ENCODE measurements at regions not wholly inside any gene's neighbourhood (a gene's known extent, or its start where the extent isn't known, plus 50 kb on each side); places are given as distances from the start of the nearest gene placed in this dataset.
"Not testable (repeated sequence)": the region's sequence is repeated elsewhere in the genome, so short reads cannot be mapped to it uniquely, and the experiment has no call there.

- DNase-seq: no peak
Measured at GRCh38 chr10:2049560-2049959, 312.2 kb upstream of the ADARB2 start.

- DNase-seq: no peak
Measured at GRCh38 chr10:2048337-2048973, 311.1 kb upstream of the ADARB2 start.

- no peak for DNase-seq
Measured at GRCh38 chr10:2047679-2048078, 310.4 kb upstream of the ADARB2 start.

GRCh38 chr10:2043379-2043778 lies 306.1 kb upstream of the ADARB2 start:
- DNase-seq: no peak

- DNase-seq: no peak
Measured at GRCh38 chr10:2038036-2038435, 300.7 kb upstream of the ADARB2 start.

- no peak for DNase-seq
Measured at GRCh38 chr10:2037246-2037645, 299.9 kb upstream of the ADARB2 start.

GRCh38 chr10:2036209-2036608 lies 298.9 kb upstream of the ADARB2 start:
- no peak for DNase-seq

- no peak for DNase-seq
Measured at GRCh38 chr10:2030046-2030445, 292.7 kb upstream of the ADARB2 start.

- DNase-seq: no peak
Measured at GRCh38 chr10:2026936-2027335, 289.6 kb upstream of the ADARB2 start.

- DNase-seq: not testable (repeated sequence)
Measured at GRCh38 chr10:2024750-2025149, 287.4 kb upstream of the ADARB2 start.

- DNase-seq: no peak
Measured at GRCh38 chr10:2023687-2024086, 286.4 kb upstream of the ADARB2 start.

- no peak for DNase-seq
Measured at GRCh38 chr10:2022401-2022800, 285.1 kb upstream of the ADARB2 start.

GRCh38 chr10:2020836-2021235 lies 283.5 kb upstream of the ADARB2 start:
- DNase-seq: no peak

GRCh38 chr10:2019803-2020202 lies 282.5 kb upstream of the ADARB2 start:
- DNase-seq: no peak

GRCh38 chr10:2019281-2019680 lies 282.0 kb upstream of the ADARB2 start:
- DNase-seq: no peak

- no peak for DNase-seq
Measured at GRCh38 chr10:2014541-2014940, 277.2 kb upstream of the ADARB2 start.

- DNase-seq: no peak
Measured at GRCh38 chr10:2012209-2012608, 274.9 kb upstream of the ADARB2 start.

GRCh38 chr10:2011106-2011716 lies 273.9 kb upstream of the ADARB2 start:
- DNase-seq: no peak

GRCh38 chr10:2005546-2005945 lies 268.2 kb upstream of the ADARB2 start:
- DNase-seq: no peak

GRCh38 chr10:1992930-1993329 lies 255.6 kb upstream of the ADARB2 start:
- DNase-seq: no peak

- no peak for DNase-seq
Measured at GRCh38 chr10:1989090-1989489, 251.8 kb upstream of the ADARB2 start.

GRCh38 chr10:1981976-1982375 lies 244.7 kb upstream of the ADARB2 start:
- no peak for DNase-seq

- DNase-seq: no peak
Measured at GRCh38 chr10:1980459-1980858, 243.1 kb upstream of the ADARB2 start.

- no peak for DNase-seq
Measured at GRCh38 chr10:1978584-1978983, 241.3 kb upstream of the ADARB2 start.

GRCh38 chr10:1977461-1977860 lies 240.1 kb upstream of the ADARB2 start:
- DNase-seq: no peak

Data from NCI-H2227 treated with DMSO at 0.1 percent for 48 hours (cell line).